NCI-H446 (cell line): ENCODE measurements at regions not wholly inside any gene's neighbourhood (a gene's known extent, or its start where the extent isn't known, plus 50 kb on each side); places are given as distances from the start of the nearest gene placed in this dataset.
"Not testable (repeated sequence)": the region's sequence is repeated elsewhere in the genome, so short reads cannot be mapped to it uniquely, and the experiment has no call there.

Experiments used
- DNase-seq, 2 experiments: peaks; one replicate each; lab custom pipeline; 2025; lab: John Stamatoyannopoulos, UW

GRCh38 chr13:40338217-40338616 lies 328.2 kb downstream of the FOXO1 start:
- DNase-seq: no peak

DNA sequence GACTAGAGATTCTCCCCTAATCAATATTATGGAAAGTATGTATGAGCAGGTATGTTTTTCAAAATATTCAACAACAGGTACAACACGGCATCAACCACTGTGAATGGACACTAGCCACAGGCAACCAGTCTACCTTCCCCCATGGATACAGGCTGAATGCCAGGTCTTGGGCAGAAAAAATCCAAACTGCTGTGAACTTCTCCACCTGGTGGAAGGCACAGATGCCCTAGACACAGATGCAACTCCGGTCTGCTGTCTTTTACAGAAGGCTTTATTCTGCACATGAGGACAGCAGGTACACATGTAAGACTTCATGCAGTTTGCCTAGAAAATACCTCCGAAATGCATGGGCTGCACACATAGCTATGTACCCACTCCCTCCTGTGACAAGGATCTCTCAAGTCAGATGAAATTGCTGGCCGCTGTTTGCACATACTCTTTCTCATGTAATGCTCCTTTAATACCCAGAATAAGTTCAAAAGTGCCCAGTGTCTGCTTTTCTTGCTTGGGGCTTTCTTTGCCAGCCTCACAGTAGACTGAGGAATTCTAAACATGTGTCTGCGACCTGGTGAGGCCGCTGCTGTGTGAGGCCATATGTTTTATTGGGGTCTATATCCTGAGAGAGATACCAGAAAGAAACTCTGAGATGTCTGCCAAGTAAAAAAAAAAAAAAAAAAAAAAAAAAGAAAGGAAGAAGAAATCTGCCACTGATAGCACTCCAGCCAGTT lies 325.9 kb downstream of the FOXO1 start:
- DNase-seq: peak in 1 of 2 experiments; percentile 43

DNA sequence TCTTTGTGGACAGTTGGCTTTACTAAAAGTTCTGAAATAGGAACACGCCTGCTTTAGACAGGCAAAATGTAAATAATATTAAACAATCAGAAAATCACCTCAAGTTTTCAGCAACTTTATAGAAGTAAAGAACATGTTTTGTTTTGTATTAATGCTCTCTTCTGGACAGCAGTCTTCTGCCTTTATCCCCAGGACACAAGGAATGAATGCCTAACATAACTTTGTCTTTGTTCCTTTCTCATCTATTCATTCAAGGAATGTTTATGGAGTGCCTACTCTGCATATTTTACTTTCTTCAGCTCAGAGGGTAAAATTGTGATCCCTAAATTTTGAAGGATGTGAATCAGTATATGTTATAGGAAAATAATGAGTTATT lies 325.4 kb downstream of the FOXO1 start:
- DNase-seq: no peak

DNA sequence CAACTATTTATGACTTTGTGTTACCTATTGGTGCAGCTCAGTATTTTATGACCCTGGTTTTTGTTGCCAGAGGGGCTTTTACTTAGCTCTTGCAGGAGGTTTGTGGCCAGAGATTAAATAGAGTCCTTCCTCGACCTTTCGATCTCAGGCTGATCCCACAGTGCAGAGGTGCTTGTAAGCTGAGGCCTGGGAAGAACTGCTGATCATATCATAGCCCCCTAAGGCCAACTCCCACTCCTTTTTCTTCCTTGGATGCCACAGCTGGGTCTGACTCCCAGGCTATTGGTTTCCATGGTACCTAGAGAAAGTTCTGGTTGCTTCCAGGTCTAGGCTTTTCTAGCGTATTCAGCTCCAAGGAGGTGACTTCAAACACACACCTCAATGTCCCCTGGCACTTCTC lies 324.9 kb downstream of the FOXO1 start:
- DNase-seq: no peak

- DNase-seq: no peak
Observed at GRCh38 chr13:40342461-40342860, 324.0 kb downstream of the FOXO1 start.

- no peak for DNase-seq
Observed at GRCh38 chr13:40342901-40343300, 323.5 kb downstream of the FOXO1 start.

GRCh38 chr13:40343550-40344269 lies 322.7 kb downstream of the FOXO1 start:
- DNase-seq: no peak

GRCh38 chr13:40344270-40345148 lies 321.9 kb downstream of the FOXO1 start:
- DNase-seq: peak in 1 of 2 experiments; percentile 61

DNA sequence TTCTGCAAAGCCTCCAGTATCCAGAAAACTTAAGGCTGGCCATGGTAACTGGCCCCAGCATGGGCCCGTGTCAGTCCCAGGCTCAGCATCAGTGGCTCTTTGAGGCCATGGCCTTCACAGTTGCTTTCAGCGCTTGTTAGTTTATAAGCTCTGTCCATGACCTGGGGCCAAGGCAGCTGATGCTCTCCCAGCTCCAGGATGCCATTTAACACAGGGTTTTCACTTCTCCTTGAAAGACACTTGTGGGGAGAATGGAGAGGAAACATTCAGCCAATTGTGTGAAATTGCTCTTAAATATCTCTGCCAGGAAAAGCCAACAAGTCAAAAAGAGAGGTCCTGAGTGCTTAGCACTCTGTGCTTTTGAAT lies 321.3 kb downstream of the FOXO1 start:
- no peak for DNase-seq

DNA sequence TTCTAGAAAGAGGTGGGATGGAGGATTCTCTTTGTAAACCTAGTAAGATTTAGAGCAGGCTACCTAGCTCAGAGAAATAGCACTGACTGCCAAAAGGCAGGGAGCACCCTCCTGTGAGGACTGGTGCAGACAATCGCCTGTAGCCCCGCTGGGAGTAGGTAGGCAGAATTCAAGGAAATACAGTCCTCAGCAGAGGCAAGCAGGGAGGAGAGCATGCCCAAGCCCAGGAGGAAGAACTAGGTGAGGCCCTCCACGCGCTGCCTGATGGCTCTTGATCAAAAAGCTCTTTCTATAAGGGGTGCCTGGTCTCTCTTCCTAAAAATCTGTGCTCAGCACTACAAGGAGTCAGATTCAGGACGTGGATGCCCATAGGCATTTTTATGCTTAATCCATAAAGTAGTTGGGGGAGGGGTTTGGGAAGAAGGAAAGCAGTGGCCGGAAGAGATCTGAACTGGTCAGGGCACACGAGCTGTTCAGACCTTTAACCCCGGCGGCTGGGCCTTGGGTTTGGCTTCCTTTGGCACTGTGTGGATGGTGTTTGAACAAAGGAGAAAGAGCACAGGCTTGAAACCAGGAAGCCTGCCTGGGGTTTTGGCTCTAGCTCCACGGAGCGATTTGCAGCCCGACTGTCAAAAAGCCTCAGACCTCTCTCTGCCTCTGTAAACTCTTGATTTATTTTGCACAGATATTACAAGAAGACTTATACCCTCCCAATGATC lies 320.6 kb downstream of the FOXO1 start:
- no peak for DNase-seq

DNA sequence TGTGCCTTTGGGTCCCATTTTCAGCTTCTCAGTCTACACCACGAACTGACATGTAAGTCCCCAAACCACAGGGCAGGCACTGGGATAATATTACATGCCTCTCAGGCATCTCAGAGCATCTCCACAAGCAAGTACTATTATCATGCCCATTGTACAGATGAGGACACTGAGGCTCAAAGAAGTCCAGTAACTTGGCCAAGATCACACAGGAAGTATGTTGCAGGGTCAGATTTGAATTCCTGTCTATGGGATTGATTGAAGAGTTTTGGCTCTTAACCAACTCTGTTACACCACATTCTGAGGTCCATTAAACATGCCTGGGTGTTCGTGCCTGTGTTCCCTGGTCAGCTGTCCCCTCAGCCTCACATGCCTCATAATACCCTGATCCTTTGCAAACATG lies 319.8 kb downstream of the FOXO1 start:
- no peak for DNase-seq

GRCh38 chr13:40348096-40348679 lies 318.3 kb downstream of the FOXO1 start:
- no peak for DNase-seq

GRCh38 chr13:40350283-40350992 lies 316.0 kb downstream of the FOXO1 start:
- peak in 1 of 2 experiments; percentile 51 for DNase-seq

DNA sequence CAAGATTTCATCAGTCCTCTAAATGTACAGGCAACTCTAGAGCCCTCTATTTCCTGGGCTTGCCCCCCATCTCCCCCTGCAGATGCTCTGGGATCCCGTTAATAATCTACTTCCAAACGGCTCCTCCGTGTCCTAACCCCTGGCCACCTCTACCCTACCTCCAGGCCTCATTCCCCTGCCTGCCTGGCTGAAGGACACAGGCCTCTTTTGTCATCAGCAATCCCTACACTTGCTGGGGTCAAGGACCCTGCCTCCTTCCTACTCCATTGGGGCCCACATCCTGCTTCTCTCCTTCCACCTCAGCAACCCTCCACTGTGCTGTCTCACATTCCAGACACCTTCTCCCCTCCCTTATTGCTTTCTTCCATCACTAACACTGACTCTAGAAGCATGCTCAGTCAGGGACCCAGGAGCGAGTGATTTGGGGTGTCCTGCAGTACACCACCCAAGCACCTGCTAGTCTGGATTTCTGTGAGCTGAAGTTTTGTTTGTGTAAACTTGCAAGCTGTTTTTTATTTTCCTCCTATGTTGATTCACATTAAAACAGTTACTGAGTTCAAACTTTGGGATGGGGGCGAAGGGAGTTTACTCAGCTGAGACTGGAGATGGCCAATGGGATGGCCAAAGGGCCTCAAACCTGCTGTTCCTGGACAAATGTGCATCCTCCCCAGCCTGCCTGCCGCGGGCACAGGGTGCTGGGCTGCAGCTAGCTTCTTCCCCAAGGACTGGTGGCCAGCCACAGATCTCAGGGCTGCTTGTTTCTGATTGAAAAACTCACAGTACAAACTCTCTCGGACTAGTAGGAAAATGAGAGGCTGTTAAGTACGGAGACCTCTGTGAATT lies 314.7 kb downstream of the FOXO1 start:
- no peak for DNase-seq

- DNase-seq: no peak
Observed at GRCh38 chr13:40352380-40352778, 314.1 kb downstream of the FOXO1 start.

- peak in 1 of 2 experiments; percentile 49 for DNase-seq
Observed at GRCh38 chr13:40352802-40353562, 313.5 kb downstream of the FOXO1 start.

GRCh38 chr13:40355126-40355724 lies 311.2 kb downstream of the FOXO1 start:
- no peak for DNase-seq

- DNase-seq: no peak
Observed at GRCh38 chr13:40356011-40356410, 310.4 kb downstream of the FOXO1 start.

GRCh38 chr13:40356458-40356857 lies 310.0 kb downstream of the FOXO1 start:
- not testable (repeated sequence) for DNase-seq
